HEK293T (cell line): ENCODE measurements at regions not wholly inside any gene's neighbourhood (a gene's known extent, or its start where the extent isn't known, plus 50 kb on each side); places are given as distances from the start of the nearest gene placed in this dataset.
"Not testable (repeated sequence)": the region's sequence is repeated elsewhere in the genome, so short reads cannot be mapped to it uniquely, and the experiment has no call there.

ENCODE experiments used
- CTCF ChIA-PET: fragments of 350-600 bp; formaldehyde crosslinking; extraction: SDS; loops from one replicate; lab custom pipeline; 2021; ENCODE audit warnings: antibody characterized with exemption, inconsistent platforms; lab: Yijun Ruan, JAX
- POLR2A ChIA-PET: fragments of 350-600 bp; formaldehyde crosslinking; extraction: SDS; loops from one replicate; lab custom pipeline; 2020; ENCODE audit warnings: antibody characterized with exemption, inconsistent platforms; lab: Yijun Ruan, JAX
- DNase-seq: peaks from one replicate; pipeline ENCODE4 v3.0.0; 2012; ENCODE audit warnings: mixed read lengths; ENCODE audit errors: extremely low spot score
- ARNT ChIP-seq: fragments of 450-650 bp; IDR thresholded peaks from 2 replicates; pipeline ENCODE4 v1.6.1; 2017; ENCODE audit warnings: mild to moderate bottlenecking
- BHLHE40 ChIP-seq: fragments of 450-650 bp; IDR thresholded peaks from 2 replicates; pipeline ENCODE4 v1.6.1; 2016; ENCODE audit warnings: mild to moderate bottlenecking, moderate library complexity, borderline replicate concordance
- CTBP1 ChIP-seq: fragments of 450-650 bp; IDR thresholded peaks from 2 replicates; pipeline ENCODE4 v1.6.1; 2016; ENCODE audit warnings: borderline replicate concordance
- ELF4 ChIP-seq: fragments of 450-650 bp; IDR thresholded peaks from 2 replicates; pipeline ENCODE4 v1.6.1; 2017; ENCODE audit warnings: antibody characterized with exemption
- FOXA1 ChIP-seq: fragments of 450-650 bp; IDR thresholded peaks from 2 replicates; pipeline ENCODE4 v1.6.1; 2016; ENCODE audit warnings: mild to moderate bottlenecking
- FOXK2 ChIP-seq: fragments of 450-650 bp; IDR thresholded peaks from 2 replicates; pipeline ENCODE4 v1.6.1; 2016; ENCODE audit warnings: mild to moderate bottlenecking
- FOXM1 ChIP-seq: fragments of 450-650 bp; IDR thresholded peaks from 2 replicates; pipeline ENCODE4 v1.6.1; 2017; ENCODE audit warnings: mild to moderate bottlenecking, borderline replicate concordance
- HDGF ChIP-seq: fragments of 450-650 bp; IDR thresholded peaks from 2 replicates; pipeline ENCODE4 v1.6.1; 2017; ENCODE audit warnings: antibody characterized with exemption, borderline replicate concordance
- L3MBTL2 ChIP-seq: fragments of 450-650 bp; conservative IDR thresholded peaks from 2 replicates; pipeline ENCODE4 v1.6.1; 2016; ENCODE audit warnings: mild to moderate bottlenecking
- LEF1 ChIP-seq: fragments of 450-650 bp; IDR thresholded peaks from 2 replicates; pipeline ENCODE4 v1.6.1; 2017; ENCODE audit warnings: mild to moderate bottlenecking, borderline replicate concordance
- NFRKB ChIP-seq: fragments of 450-650 bp; IDR thresholded peaks from 2 replicates; pipeline ENCODE4 v1.6.1; 2016; ENCODE audit warnings: mild to moderate bottlenecking, moderate library complexity
- PKNOX1 ChIP-seq: fragments of 450-650 bp; IDR thresholded peaks from 2 replicates; pipeline ENCODE4 v1.6.1; 2016
- SP1 ChIP-seq: fragments of 450-650 bp; IDR thresholded peaks from 2 replicates; pipeline ENCODE4 v1.6.1; 2017
- SUZ12 ChIP-seq: fragments of 450-650 bp; IDR thresholded peaks from 2 replicates; pipeline ENCODE4 v1.6.1; 2016; ENCODE audit warnings: mild to moderate bottlenecking
- TARDBP ChIP-seq: fragments of 450-650 bp; IDR thresholded peaks from 2 replicates; pipeline ENCODE4 v1.6.1; 2016
- ZNF384 ChIP-seq: fragments of 450-650 bp; IDR thresholded peaks from 2 replicates; pipeline ENCODE4 v1.6.1; 2016

GRCh38 chr7:115561335-115562110 is 469.0 kb downstream of the TFEC start:
- no peak for DNase-seq
- ChIA-PET POLR2A (no interaction called here), CTCF (no interaction called here)
- no peak for TF ChIP-seq ZNF384
- TF ChIP-seq SUZ12: no peak
- TF ChIP-seq FOXK2: no peak
- TF ChIP-seq LEF1: no peak
- no peak for TF ChIP-seq FOXA1
- no peak for TF ChIP-seq BHLHE40
- no peak for TF ChIP-seq L3MBTL2

GRCh38 chr7:115559877-115560276 is 470.7 kb downstream of the TFEC start:
- ChIA-PET CTCF (no interaction called here), POLR2A (no interaction called here)
- TF ChIP-seq BHLHE40: no peak
- no peak for TF ChIP-seq LEF1
- no peak for TF ChIP-seq PKNOX1
- TF ChIP-seq ZNF384: no peak
- TF ChIP-seq FOXK2: no peak
- TF ChIP-seq FOXA1: no peak
- no peak for TF ChIP-seq NFRKB
- TF ChIP-seq SP1: no peak
- TF ChIP-seq FOXM1: no peak
- TF ChIP-seq HDGF: no peak
- no peak for TF ChIP-seq ARNT
- TF ChIP-seq CTBP1: no peak
- no peak for DNase-seq

- no peak for TF ChIP-seq ZNF384
- TF ChIP-seq L3MBTL2: no peak
- no peak for TF ChIP-seq NFRKB
- no peak for TF ChIP-seq LEF1
- no peak for TF ChIP-seq FOXM1
- no peak for TF ChIP-seq BHLHE40
- no peak for TF ChIP-seq TARDBP
- TF ChIP-seq SUZ12: no peak
- no peak for TF ChIP-seq FOXK2
- no peak for TF ChIP-seq PKNOX1
- TF ChIP-seq FOXA1: no peak
- ChIA-PET POLR2A (no interaction called here), CTCF (no interaction called here)
- no peak for DNase-seq
These were observed 472.4 kb downstream of the TFEC start for GRCh38 chr7:115558161-115558560.

GRCh38 chr7:115557296-115557695 is 473.3 kb downstream of the TFEC start:
- POLR2A ChIA-PET, CTCF ChIA-PET: not testable (repeated sequence)

GRCh38 chr7:115552766-115553165 is 477.8 kb downstream of the TFEC start:
- no peak for TF ChIP-seq ELF4
- TF ChIP-seq SUZ12: no peak
- no peak for TF ChIP-seq TARDBP
- no peak for TF ChIP-seq HDGF
- no peak for TF ChIP-seq ZNF384
- no peak for TF ChIP-seq PKNOX1
- no peak for TF ChIP-seq NFRKB
- TF ChIP-seq FOXM1: no peak
- no peak for TF ChIP-seq FOXK2
- no peak for TF ChIP-seq LEF1
- no peak for TF ChIP-seq CTBP1
- TF ChIP-seq ARNT: no peak
- no peak for TF ChIP-seq SP1

More at GRCh38 chr7:115557296-115557695, 473.3 kb downstream of the TFEC start:
- not testable (repeated sequence) for DNase-seq

GRCh38 chr7:115549910-115550309 is 480.7 kb downstream of the TFEC start:
- no peak for TF ChIP-seq ARNT
- TF ChIP-seq TARDBP: no peak
- no peak for TF ChIP-seq LEF1
- no peak for TF ChIP-seq HDGF
- TF ChIP-seq CTBP1: no peak
- TF ChIP-seq FOXM1: no peak
- no peak for DNase-seq
- CTCF ChIA-PET: no interaction called here
- POLR2A ChIA-PET: no interaction called here

More at GRCh38 chr7:115552766-115553165, 477.8 kb downstream of the TFEC start:
- no peak for DNase-seq
- POLR2A ChIA-PET: no interaction called here
- CTCF ChIA-PET: no interaction called here

GRCh38 chr7:115548756-115549155 is 481.8 kb downstream of the TFEC start:
- POLR2A ChIA-PET: no interaction called here
- no peak for TF ChIP-seq FOXK2
- no peak for TF ChIP-seq NFRKB
- no peak for TF ChIP-seq PKNOX1
- no peak for TF ChIP-seq L3MBTL2
- TF ChIP-seq ZNF384: no peak
- TF ChIP-seq ELF4: no peak
- TF ChIP-seq BHLHE40: no peak
- TF ChIP-seq HDGF: no peak
- no peak for TF ChIP-seq FOXM1
- TF ChIP-seq CTBP1: no peak
- no peak for TF ChIP-seq SUZ12
- TF ChIP-seq FOXA1: no peak
- no peak for TF ChIP-seq SP1
- TF ChIP-seq LEF1: no peak
- no peak for TF ChIP-seq ARNT
- TF ChIP-seq TARDBP: no peak
- CTCF ChIA-PET: no interaction called here
- DNase-seq: no peak
